Nucleus accumbens (tissue), 56 donors: ENCODE measurements at regions not wholly inside any gene's neighbourhood (a gene's known extent, or its start where the extent isn't known, plus 50 kb on each side); places are given as distances from the start of the nearest gene placed in this dataset.

Experiments used
- DNase-seq, 56 donors: peaks; one replicate each; lab custom pipeline; 2025; lab: John Stamatoyannopoulos, UW

GRCh38 chr9:130780865-130781504 is 54.1 kb upstream of the ABL1 start:
- DNase-seq: no peak

GRCh38 chr9:130781569-130781968 is 53.5 kb upstream of the ABL1 start:
- no peak for DNase-seq

- DNase-seq: no peak
Observed at GRCh38 chr9:130782886-130783530, 52.0 kb upstream of the ABL1 start.

- no peak for DNase-seq
Observed at GRCh38 chr9:130785053-130785452, 50.0 kb upstream of the ABL1 start.
